MCF 10A (cell line): ENCODE measurements at regions not wholly inside any gene's neighbourhood (a gene's known extent, or its start where the extent isn't known, plus 50 kb on each side); places are given as distances from the start of the nearest gene placed in this dataset.
A peak's percentile ranks its signal among the peaks of the same experiment; 100 is the strongest.

Experiments
- BruUV-seq: library from RNA; stranded (reverse); fragments of 400-500 nt; replicated peaks from 2 replicates; lab custom pipeline; 2021; lab: Mats Ljungman, UMichigan
- CTCF ChIA-PET: fragments of 300-600 bp; sonication (Branson Sonifier 250); formaldehyde crosslinking; extraction: SDS; loops from one replicate; lab custom pipeline; 2021; ENCODE audit warnings: antibody characterized with exemption, inconsistent platforms; lab: Yijun Ruan, JAX
- POLR2A ChIA-PET: fragments of 300-600, 350-650 bp; sonication (Branson Sonifier 250); formaldehyde crosslinking; extraction: SDS; loops from one replicate; lab custom pipeline; 2020; ENCODE audit warnings: antibody characterized with exemption, inconsistent platforms; lab: Yijun Ruan, JAX
- DNase-seq: peaks from one replicate; pipeline ENCODE4 v3.0.0-alpha.2; 2018; ENCODE audit not compliant: unreplicated experiment
- H3K27ac Mint-ChIP-seq: one replicate; pipeline ENCODE4 v1.8.0; 2022; ENCODE audit warnings: mild to moderate bottlenecking, low read depth, mixed read lengths; ENCODE audit not compliant: unreplicated experiment
- H3K27me3 Mint-ChIP-seq: one replicate; pipeline ENCODE4 v1.8.0; 2022; ENCODE audit warnings: mixed read lengths; ENCODE audit not compliant: insufficient read depth, unreplicated experiment
- H3K36me3 Mint-ChIP-seq: one replicate; pipeline ENCODE4 v1.8.0; 2022; ENCODE audit warnings: mild to moderate bottlenecking, moderate library complexity, mixed read lengths; ENCODE audit not compliant: insufficient read depth, unreplicated experiment
- H3K4me1 Mint-ChIP-seq: one replicate; pipeline ENCODE4 v1.8.0; 2022; ENCODE audit warnings: mixed read lengths; ENCODE audit not compliant: insufficient read depth, unreplicated experiment
- H3K4me3 Mint-ChIP-seq: one replicate; pipeline ENCODE4 v1.8.0; 2022; ENCODE audit warnings: mild to moderate bottlenecking, moderate library complexity, mixed read lengths; ENCODE audit not compliant: unreplicated experiment
- H3K9me3 Mint-ChIP-seq: one replicate; pipeline ENCODE4 v1.8.0; 2022; ENCODE audit warnings: mixed read lengths; ENCODE audit not compliant: unreplicated experiment
- CTCF ChIP-seq: fragments of 200-600 bp; IDR thresholded peaks from one replicate; pipeline ENCODE4 v1.8.0; 2022; ENCODE audit warnings: antibody characterized with exemption, mild to moderate bottlenecking; ENCODE audit not compliant: unreplicated experiment
- intact Hi-C: fragments of 100-400 bp; cut with micrococcal nuclease; formaldehyde crosslinking; loops from 2 replicates; pipeline ENCODE4 v1.14.1; 2022

GRCh38 chr5:68845131-68845530, 248.7 kb upstream of the SLC30A5 start:
- Mint-ChIP-seq H3K36me3 (no peaks in the 10 kb centered on the region), H3K27ac (no peak overlapping the region)
- no TSS peak for BruUV-seq

GRCh38 chr5:68846828-68847227, 247.0 kb upstream of the SLC30A5 start:
- intact Hi-C loops: no loop called here
- no peak for TF ChIP-seq CTCF
- BruUV-seq: no TSS peak
- CTCF ChIA-PET: no interaction called here
- POLR2A ChIA-PET: no interaction called here
- no peaks in the 10 kb centered on the region for H3K36me3 Mint-ChIP-seq
- H3K4me1 Mint-ChIP-seq: peaks cover 9% of the 10 kb centered on the region
- H3K27me3 Mint-ChIP-seq: peaks cover 28% of the 10 kb centered on the region
- H3K9me3 Mint-ChIP-seq: no peaks in the 10 kb centered on the region
- no peak overlapping the region for H3K4me3 Mint-ChIP-seq
- DNase-seq: no peak
- no peak overlapping the region for H3K27ac Mint-ChIP-seq

More at GRCh38 chr5:68845131-68845530, 248.7 kb upstream of the SLC30A5 start:
- Mint-ChIP-seq H3K9me3 (no peaks in the 10 kb centered on the region), H3K27me3 (peaks cover 30% of the 10 kb centered on the region), H3K4me1 (peaks cover 9% of the 10 kb centered on the region), H3K4me3 (no peak overlapping the region)
- ChIA-PET CTCF (no interaction called here), POLR2A (interaction anchor here (0.6 kb wide), 1 partner anchor 10 kb away, joined by 3 read pairs; no protein-coding TSS in a partner anchor)
- intact Hi-C loops: no loop called here
- DNase-seq: peak; percentile 64
- TF ChIP-seq CTCF: no peak

GRCh38 chr5:68848091-68848490, 245.7 kb upstream of the SLC30A5 start:
- peaks cover 9% of the 10 kb centered on the region for H3K4me1 Mint-ChIP-seq
- H3K9me3 Mint-ChIP-seq: no peaks in the 10 kb centered on the region
- no peak for TF ChIP-seq CTCF
- no peak overlapping the region for H3K27ac Mint-ChIP-seq
- H3K4me3 Mint-ChIP-seq: no peak overlapping the region
- ChIA-PET CTCF (interaction anchor here (0.5 kb wide), 1 partner anchor 136 kb away, joined by 3 read pairs; no protein-coding TSS in a partner anchor), POLR2A (no interaction called here)
- no TSS peak for BruUV-seq
- DNase-seq: peak; percentile 33
- intact Hi-C loops: no loop called here
- peaks cover 41% of the 10 kb centered on the region for H3K27me3 Mint-ChIP-seq
- H3K36me3 Mint-ChIP-seq: no peaks in the 10 kb centered on the region

- peaks cover 9% of the 10 kb centered on the region for H3K4me1 Mint-ChIP-seq
- H3K9me3 Mint-ChIP-seq: no peaks in the 10 kb centered on the region
- peaks cover 51% of the 10 kb centered on the region for H3K27me3 Mint-ChIP-seq
- no peak overlapping the region for H3K27ac Mint-ChIP-seq
- no peak overlapping the region for H3K4me3 Mint-ChIP-seq
- ChIA-PET POLR2A (no interaction called here), CTCF (interaction anchor here (0.6 kb wide), 1 partner anchor 60 kb away, joined by 4 read pairs; no protein-coding TSS in a partner anchor)
- intact Hi-C loops: no loop called here
- DNase-seq: no peak
- H3K36me3 Mint-ChIP-seq: no peaks in the 10 kb centered on the region
- BruUV-seq: no TSS peak
- no peak for TF ChIP-seq CTCF
These were observed 244.7 kb upstream of the SLC30A5 start for GRCh38 chr5:68849103-68849502.
